GM19023 (cell line): ENCODE measurements at regions not wholly inside any gene's neighbourhood (a gene's known extent, or its start where the extent isn't known, plus 50 kb on each side); places are given as distances from the start of the nearest gene placed in this dataset.

Source experiments
- ATAC-seq: cut with Tn5 transposase; IDR thresholded peaks from one replicate; pipeline ENCODE4 v1.9.1; 2021; ENCODE audit warnings: mild to moderate bottlenecking, moderate library complexity; ENCODE audit not compliant: unreplicated experiment

- ATAC-seq = no peak
Measured at GRCh38 chr12:130070126-130070611, 92.1 kb upstream of the FZD10 start.

DNA sequence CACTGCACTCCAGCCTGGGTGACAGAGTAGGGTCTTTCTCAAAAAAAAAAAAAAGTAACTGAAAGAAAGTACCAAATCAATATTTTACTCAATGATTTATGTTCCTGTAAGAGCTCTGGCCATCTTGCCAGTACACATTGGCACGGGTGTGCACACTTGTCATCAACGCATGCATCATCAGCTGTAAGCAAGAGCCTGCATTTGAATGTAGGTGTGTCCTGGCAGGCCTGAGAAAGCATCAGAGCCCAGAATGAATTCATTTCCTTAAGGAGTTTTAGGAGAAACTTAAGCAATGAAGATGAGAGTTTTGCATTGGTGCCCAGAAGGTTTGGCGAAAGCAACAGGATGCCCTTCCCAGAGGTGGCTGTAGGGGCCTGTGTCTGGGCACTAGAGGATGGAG is 88.5 kb upstream of the FZD10 start:
- no peak for ATAC-seq

DNA sequence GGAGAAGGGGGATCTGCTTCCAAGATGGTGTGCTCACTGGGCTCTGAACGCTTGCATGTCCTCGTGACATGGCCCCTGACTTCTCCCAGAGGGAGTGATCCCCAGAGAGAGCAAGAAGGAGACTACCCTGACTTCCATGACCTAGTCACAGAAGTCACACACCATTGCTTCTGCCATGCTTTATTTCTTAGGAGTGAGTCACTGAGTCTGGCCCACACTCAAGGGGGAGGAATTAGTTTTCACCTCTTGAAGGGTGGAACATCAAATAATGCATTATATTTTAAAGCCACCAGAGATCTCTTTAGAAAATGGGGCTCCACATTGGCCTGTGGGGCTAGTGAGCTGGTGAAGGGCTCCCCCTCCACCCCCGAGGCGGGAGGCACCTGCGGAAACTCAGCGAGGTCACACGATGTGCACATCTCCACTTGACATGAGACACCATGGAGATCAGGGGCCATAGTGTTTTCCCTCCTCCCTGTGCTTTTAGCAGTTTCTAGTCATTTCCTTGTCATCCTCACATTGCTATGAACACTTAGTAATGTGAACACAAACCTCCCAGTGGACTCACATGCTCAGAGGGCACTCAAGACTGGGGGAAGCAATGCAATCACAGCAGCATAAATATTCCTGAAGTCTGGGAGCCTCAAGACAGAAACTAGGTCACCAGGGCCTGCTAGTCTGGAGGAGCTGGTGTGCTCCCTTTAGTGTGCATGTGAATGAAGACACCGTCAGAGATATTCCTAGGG is 87.4 kb upstream of the FZD10 start:
- ATAC-seq = no peak

GRCh38 chr12:130075497-130076076 is 86.7 kb upstream of the FZD10 start:
- no peak for ATAC-seq

DNA sequence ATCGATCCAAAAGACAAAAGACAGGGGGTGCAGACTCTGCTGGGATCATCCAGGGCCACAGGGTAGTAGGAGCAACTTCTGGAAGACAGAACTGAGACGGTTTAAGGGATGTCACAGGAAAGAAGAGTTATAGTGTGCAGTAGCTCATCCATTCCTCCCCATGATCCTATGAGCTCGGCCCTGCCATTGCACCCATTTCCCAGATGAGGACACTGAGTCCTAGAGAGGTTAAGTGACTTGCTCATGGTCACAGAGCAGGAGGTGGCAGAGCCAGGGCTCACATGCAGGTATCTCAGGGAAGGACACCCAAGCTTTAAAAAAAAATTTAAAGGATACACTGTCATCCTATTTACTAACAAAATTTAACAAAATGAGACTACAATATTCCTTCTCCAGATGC is 86.1 kb upstream of the FZD10 start:
- no peak for ATAC-seq

- ATAC-seq = no peak
Measured at GRCh38 chr12:130076752-130077151, 85.5 kb upstream of the FZD10 start.

DNA sequence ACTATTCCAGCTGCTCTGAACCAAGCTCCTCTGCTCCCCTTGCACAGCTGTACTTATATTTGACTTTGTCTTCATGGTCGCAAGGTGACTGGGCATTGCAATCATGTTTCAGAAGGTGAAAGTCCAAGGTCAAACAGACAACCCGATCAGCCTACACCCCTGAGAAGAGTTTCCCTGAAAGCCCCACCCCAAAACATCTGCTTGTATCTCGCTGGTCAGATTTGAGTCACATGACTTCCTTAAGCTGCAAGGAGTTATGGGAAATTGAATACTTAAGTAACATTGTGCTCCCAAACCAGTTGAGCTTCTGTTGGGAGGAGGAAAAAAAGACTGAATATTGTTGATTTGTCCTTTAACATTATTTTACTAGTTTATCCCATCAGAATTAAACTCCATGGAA is 83.4 kb upstream of the FZD10 start:
- ATAC-seq = no peak

DNA sequence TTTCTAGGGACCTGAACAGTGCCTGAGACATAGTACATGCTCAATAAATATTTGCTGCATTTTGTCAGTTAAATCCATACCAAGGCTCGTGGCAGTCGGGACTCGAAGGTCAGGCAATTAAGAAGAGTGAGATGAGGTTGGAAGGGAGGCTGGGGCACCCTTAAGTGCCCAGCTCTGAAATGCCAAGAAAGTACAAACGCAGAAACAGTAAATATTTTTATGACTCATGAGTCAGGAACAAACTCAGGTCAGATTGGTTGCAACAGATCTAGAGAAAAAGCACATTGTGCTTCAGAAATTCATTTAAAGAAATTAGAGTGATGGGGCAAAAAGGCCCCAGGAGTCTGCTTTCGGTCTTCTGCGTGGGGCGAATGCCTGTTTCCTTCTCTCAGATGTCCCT is 83.0 kb upstream of the FZD10 start:
- ATAC-seq = no peak

GRCh38 chr12:130080205-130080604 is 82.1 kb upstream of the FZD10 start:
- ATAC-seq = no peak

DNA sequence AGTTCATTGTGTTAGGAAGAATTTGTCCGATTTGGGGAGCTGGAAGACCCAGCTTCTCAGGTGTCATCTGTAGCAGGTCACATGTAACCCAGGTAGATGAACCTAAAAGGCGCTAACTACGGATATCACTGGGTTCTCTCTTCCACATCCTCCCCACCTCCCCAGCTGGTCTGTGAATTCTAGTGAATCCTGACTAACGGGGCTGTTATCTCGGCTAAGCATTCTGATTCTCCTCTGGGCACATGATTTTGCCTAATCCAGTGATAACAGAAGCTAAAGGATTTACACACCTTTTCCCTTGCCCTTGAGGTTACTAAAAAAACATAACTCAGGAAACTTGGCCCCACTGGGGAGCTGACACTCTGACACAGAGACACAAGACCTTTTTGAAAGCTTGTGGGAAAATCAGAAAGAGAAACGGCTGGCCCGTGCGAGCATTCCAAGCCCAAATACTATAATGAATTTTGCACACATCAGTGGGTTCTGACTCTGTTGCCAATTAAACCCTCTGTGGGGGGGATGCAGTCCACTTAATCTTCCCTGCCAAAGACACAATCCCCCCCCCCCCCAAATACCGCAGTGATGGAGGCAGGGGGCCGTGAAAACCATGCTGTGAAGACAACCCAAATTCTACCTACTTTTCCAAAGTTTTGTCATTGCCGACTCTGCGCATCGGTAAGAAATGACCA is 81.0 kb upstream of the FZD10 start:
- ATAC-seq = no peak

DNA sequence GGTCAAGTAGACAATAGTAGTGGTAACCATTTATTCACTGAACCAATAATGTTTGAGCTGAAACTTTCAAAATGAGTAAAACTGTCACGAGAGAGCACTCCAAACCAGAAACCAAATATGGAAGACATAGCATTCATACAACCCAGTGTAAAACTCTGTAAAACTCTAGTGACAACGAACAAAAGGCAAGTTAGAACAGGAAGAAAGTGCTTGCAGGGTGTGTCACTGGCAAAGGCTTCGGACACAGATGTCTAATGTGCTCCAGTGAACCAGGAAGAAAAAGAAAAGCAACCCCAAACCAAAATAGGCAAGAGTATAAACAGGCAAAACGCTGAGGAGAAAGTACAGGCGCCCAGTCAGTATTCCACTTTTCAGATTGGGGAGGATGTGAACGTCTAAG is 79.3 kb upstream of the FZD10 start:
- no peak for ATAC-seq

DNA sequence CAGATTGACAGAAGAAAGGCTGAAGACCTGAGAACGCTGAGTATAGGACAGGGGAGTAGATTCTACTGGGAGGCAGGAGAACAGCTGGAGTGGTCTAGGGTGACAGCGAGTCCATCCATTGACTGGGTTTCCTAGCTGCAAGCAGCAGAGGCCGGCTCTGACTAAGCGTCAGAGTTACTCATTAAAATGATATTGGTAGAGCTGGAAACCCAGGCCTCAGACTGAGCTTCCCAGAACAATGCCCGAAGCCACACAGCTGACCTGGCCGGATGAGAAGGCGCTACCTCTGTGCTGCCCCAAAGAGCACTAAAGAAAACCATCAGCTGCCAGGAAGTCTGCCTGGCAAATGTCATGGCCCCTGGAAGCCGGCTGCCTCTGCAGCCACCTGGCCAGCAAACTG is 78.5 kb upstream of the FZD10 start:
- ATAC-seq = no peak

DNA sequence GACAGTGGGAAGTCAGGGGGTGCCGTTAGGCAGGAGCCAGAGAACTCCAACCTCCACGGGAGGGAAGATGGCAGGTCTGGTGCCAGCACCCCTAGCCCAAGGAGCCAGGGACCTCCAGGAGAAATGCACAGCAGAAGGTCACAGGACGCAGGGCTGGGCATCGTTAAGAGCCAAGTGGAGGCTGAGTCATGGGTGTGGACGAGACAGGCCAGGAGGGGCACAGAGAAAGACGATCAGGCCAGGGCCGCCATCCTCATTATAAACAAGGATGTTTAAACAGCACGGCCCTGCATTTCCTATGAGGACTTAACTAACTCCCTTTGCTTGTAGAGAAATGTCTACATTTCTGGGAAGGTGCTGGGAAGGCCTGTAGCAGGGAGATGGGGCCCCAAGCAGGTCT is 77.9 kb upstream of the FZD10 start:
- ATAC-seq = no peak

DNA sequence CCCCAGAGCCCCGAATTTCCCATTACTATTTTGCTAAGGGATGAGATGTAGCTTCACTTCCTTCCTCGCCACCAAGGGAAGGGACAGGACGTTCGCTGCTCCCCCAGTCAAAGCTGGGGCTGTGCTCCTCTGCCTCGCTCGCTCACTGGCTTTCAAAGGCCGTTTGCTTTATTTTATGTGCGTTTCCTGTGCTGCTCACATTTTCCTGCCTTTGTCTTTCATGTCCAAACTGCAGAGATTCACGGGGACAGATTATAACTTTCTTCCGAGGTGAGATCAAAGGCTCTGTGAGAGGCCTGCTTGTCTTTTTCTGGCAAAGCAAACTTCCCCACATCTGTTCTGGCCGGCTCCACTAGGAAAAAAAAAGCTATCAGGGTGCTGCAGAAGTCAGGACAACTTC is 76.0 kb upstream of the FZD10 start:
- ATAC-seq = no peak

GRCh38 chr12:130086797-130087196 is 75.5 kb upstream of the FZD10 start:
- no peak for ATAC-seq

DNA sequence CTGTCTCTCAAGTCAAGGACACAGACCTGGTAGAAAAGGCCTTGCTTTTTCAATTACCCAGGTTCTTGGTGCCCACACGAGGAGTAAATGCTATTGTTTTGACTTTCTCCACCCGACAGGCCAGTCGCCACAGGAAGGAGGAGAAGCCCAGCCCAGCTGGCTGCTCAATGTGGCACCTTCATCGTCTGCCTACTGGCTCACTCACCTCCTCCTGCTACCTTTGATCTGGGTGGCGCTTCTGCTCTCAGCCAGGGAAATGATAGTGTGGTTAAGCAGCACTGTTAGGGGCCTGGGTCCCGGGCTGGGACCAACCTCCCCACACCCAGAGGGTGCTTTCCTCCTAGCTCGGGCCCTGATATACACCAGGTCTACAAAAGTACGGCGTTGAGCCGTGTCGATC is 75.0 kb upstream of the FZD10 start:
- ATAC-seq = no peak

DNA sequence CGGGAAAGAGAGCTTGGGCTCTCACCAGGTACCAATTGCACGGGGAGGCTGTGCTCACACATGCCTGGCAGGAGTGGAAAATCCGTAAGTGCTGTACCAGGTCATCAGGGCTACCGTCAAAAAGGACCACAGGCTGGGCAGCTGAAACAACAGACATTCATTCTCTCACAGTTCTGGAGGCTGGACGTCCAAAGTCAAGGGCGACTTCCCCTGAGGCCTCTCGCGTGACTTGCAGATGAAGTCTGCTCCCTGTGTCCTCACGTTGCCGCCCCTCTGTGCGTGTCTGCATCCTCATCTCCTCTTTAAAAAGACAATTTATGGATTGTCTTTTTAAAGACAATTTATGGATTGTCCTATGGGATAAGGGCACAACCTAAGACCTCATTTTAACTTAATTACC is 73.8 kb upstream of the FZD10 start:
- ATAC-seq = no peak

GRCh38 chr12:130090542-130090941 is 71.7 kb upstream of the FZD10 start:
- ATAC-seq = no peak

- no peak for ATAC-seq
Measured at GRCh38 chr12:130093380-130093779, 68.9 kb upstream of the FZD10 start.

DNA sequence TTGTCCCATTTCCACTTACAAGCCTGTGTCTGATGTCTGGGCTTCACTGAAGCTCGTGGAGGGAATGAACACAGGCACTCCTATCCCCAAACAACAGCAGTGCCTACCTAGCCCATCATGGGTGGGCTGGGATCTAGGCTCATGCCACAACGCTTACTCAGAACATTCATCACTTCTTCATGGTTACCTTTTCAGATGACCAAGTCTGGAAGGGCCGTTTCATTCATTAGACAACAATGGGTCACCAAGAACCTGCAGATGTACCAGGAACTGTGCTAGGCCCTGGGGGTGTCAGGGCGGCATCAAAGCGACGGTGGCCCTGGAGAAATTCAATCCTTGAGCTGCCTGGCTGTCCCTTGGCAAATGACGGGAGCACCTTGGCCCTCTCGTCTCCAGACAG is 64.9 kb upstream of the FZD10 start:
- ATAC-seq = no peak

DNA sequence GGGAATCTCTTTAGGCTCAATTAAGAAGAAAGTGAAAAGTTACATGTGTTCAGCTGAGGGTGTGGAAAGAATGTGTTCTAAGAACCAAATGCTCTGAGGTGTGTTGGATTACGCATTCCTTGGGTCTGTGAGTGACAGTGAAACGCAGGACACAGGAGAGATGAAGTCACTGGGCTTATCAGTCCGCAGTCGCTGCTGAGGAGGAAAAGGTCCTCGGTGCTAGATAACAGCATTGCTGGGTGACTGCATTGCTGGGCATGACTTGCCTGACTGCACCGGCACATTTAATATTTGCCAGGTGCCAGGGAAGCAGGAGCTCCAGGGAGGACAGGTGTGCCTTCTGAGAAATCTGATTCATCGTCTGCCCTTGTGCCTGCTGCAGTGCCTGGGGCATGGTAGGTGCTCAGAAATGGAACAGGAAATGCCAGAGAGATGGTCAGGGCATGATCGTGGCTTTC is 64.4 kb upstream of the FZD10 start:
- ATAC-seq = no peak
